ENCODE measurements at regions not wholly inside any gene's neighbourhood (a gene's known extent, or its start where the extent isn't known, plus 50 kb on each side); places are given as distances from the start of the nearest gene placed in this dataset.

- Mint-ChIP-seq H3K4me3 (no peak overlapping the region), H3K4me1 (no peaks in the 10 kb centered on the region), H3K27ac (no peak overlapping the region), H3K36me3 (peaks cover 4% of the 10 kb centered on the region), H3K9me3 (peaks cover 21% of the 10 kb centered on the region), H3K27me3 (ENCODE audit: insufficient read depth, low read depth) (peaks cover under 1% of the 10 kb centered on the region)
- DNase-seq (ENCODE audit: low spot score) = no peak
- Histone ChIP-seq H4K20me1 (ENCODE audit: low read depth) (no peaks in the 10 kb centered on the region), H3K9ac (no peak overlapping the region), H3F3A (ENCODE audit: low read depth) (no peaks in the 10 kb centered on the region), H3K27me3 (no peaks in the 10 kb centered on the region), H3K4me2 (no peak overlapping the region), H3K9me3 (ENCODE audit: low read depth) (no peaks in the 10 kb centered on the region), H3K4me1 (no peaks in the 10 kb centered on the region), H3K4me3 (no peak overlapping the region), H2AFZ (replicated peaks) (no peak overlapping the region), H3K27ac (no peak overlapping the region), H3K79me2 (ENCODE audit: low read depth) (no peaks in the 10 kb centered on the region), H3K36me3 (no peaks in the 10 kb centered on the region)
- TF ChIP-seq EZH2 (IDR thresholded peaks at IDR 0.05) (no peak), EZH2phosphoT487 (IDR thresholded peaks at IDR 0.05) (no peak)
- TF ChIP-seq, protein P1, sequence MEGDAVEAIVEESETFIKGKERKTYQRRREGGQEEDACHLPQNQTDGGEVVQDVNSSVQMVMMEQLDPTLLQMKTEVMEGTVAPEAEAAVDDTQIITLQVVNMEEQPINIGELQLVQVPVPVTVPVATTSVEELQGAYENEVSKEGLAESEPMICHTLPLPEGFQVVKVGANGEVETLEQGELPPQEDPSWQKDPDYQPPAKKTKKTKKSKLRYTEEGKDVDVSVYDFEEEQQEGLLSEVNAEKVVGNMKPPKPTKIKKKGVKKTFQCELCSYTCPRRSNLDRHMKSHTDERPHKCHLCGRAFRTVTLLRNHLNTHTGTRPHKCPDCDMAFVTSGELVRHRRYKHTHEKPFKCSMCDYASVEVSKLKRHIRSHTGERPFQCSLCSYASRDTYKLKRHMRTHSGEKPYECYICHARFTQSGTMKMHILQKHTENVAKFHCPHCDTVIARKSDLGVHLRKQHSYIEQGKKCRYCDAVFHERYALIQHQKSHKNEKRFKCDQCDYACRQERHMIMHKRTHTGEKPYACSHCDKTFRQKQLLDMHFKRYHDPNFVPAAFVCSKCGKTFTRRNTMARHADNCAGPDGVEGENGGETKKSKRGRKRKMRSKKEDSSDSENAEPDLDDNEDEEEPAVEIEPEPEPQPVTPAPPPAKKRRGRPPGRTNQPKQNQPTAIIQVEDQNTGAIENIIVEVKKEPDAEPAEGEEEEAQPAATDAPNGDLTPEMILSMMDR (IDR thresholded peaks at IDR 0.05) = no peak
Observed at GRCh38 chr13:74710006-74710405, 575.8 kb upstream of the KLF12 start.

GRCh38 chr13:74709226-74709625 is 575.0 kb upstream of the KLF12 start:
- Mint-ChIP-seq H3K4me3 (no peak overlapping the region), H3K27me3 (ENCODE audit: insufficient read depth, low read depth) (no peaks in the 10 kb centered on the region), H3K9me3 (peaks cover 16% of the 10 kb centered on the region), H3K27ac (no peak overlapping the region), H3K36me3 (peaks cover 4% of the 10 kb centered on the region), H3K4me1 (no peaks in the 10 kb centered on the region)
- no peaks in the 10 kb centered on the region for H3K36me3 ChIP-seq
- no peak overlapping the region for H3K4me3 ChIP-seq
- no peaks in the 10 kb centered on the region for H3K4me1 ChIP-seq
- no peaks in the 10 kb centered on the region for H3K27me3 ChIP-seq
- no peak for TF ChIP-seq EZH2phosphoT487 (IDR thresholded peaks at IDR 0.05)
- TF ChIP-seq EZH2 (IDR thresholded peaks at IDR 0.05) = no peak
- TF ChIP-seq, protein P1 (IDR thresholded peaks at IDR 0.05) = no peak
- no peak overlapping the region for H3K27ac ChIP-seq
- DNase-seq (ENCODE audit: low spot score) = no peak
- no peaks in the 10 kb centered on the region for H4K20me1 ChIP-seq (ENCODE audit: low read depth)
- H3K9me3 ChIP-seq (ENCODE audit: low read depth) = no peaks in the 10 kb centered on the region
- H3F3A ChIP-seq (ENCODE audit: low read depth) = no peaks in the 10 kb centered on the region
- no peaks in the 10 kb centered on the region for H3K79me2 ChIP-seq (ENCODE audit: low read depth)
- no peak overlapping the region for H3K9ac ChIP-seq
- no peak overlapping the region for H3K4me2 ChIP-seq
- no peak overlapping the region for H2AFZ ChIP-seq (replicated peaks)

GRCh38 chr13:74708629-74709028 is 574.4 kb upstream of the KLF12 start:
- no peaks in the 10 kb centered on the region for H3K4me1 Mint-ChIP-seq
- Histone ChIP-seq H3K9ac (no peak overlapping the region), H3K36me3 (no peaks in the 10 kb centered on the region), H3F3A (ENCODE audit: low read depth) (no peaks in the 10 kb centered on the region), H3K4me3 (no peak overlapping the region), H3K9me3 (ENCODE audit: low read depth) (no peaks in the 10 kb centered on the region), H3K27me3 (no peaks in the 10 kb centered on the region), H4K20me1 (ENCODE audit: low read depth) (no peaks in the 10 kb centered on the region), H3K79me2 (ENCODE audit: low read depth) (no peaks in the 10 kb centered on the region), H3K4me1 (no peaks in the 10 kb centered on the region), H3K27ac (no peak overlapping the region), H3K4me2 (no peak overlapping the region), H2AFZ (replicated peaks) (no peak overlapping the region)
- H3K9me3 Mint-ChIP-seq = peaks cover 10% of the 10 kb centered on the region
- DNase-seq (ENCODE audit: low spot score) = no peak
- TF ChIP-seq EZH2 (IDR thresholded peaks at IDR 0.05) = no peak
- TF ChIP-seq, protein P1 (IDR thresholded peaks at IDR 0.05) = no peak
- TF ChIP-seq EZH2phosphoT487 (IDR thresholded peaks at IDR 0.05) = no peak
- H3K36me3 Mint-ChIP-seq = peaks cover 3% of the 10 kb centered on the region
- no peaks in the 10 kb centered on the region for H3K27me3 Mint-ChIP-seq (ENCODE audit: insufficient read depth, low read depth)
- H3K4me3 Mint-ChIP-seq = no peak overlapping the region
- H3K27ac Mint-ChIP-seq = no peak overlapping the region

All from neural progenitor cell (in vitro differentiated cells).